Spleen (tissue), 7 donors: ENCODE measurements at regions not wholly inside any gene's neighbourhood (a gene's known extent, or its start where the extent isn't known, plus 50 kb on each side); places are given as distances from the start of the nearest gene placed in this dataset.

Source experiments
- POLR2A ChIP-seq, 3 donors: fragments of 450-650 bp; IDR thresholded peaks; one replicate each; pipeline ENCODE4 v1.5.1; 2017; ENCODE audit warnings: antibody characterized with exemption in 3 of 3, mild to moderate bottlenecking in 1 of 3
- TF ChIP-seq, protein P1 (sequence below), 11 experiments: fragments of 200-600 bp in 7 of 11; fragments of 450-650 bp in 4 of 11; sonication (generic) in 4 of 11; IDR thresholded peaks in 8 of 11; conservative IDR thresholded peaks in 3 of 11; 1 replicate in 7 of 11; 2 replicates in 4 of 11; pipeline versions ENCODE4 v1.4.0 to v1.8.0; 2016 to 2021; ENCODE audit warnings: antibody characterized with exemption in 11 of 11, inconsistent platforms in 4 of 11, mild to moderate bottlenecking in 1 of 11
- donor health status: DM: no; HTN: no; CAD: no; lungs with moderate emphysema.
- donor health status: DM: no; HTN: no; CAD: no.
- donor health status: DM: no; HTN: no; CAD: no.

DNA sequence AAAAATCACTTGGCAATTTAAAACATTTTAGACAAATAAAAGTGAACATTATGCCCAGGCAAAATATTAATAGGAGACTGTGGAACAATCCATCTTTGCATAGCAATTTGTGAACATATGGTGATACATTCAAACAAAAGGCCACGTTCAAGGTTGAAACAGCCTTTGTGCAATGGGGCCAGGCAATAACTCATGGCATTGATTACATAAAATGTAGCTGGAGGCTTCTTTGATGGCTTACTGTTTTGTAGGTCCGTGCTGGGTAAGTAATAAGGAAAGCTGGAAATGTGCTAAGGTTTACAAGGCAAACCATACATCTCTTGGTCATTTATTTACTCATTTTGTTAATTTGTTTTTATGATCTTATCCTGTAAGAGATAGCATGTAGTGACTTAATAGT is 651.8 kb downstream of the KCTD16 start:
- TF ChIP-seq POLR2A (IDR thresholded peaks at IDR 0.05), result no peak
- TF ChIP-seq, protein P1, sequence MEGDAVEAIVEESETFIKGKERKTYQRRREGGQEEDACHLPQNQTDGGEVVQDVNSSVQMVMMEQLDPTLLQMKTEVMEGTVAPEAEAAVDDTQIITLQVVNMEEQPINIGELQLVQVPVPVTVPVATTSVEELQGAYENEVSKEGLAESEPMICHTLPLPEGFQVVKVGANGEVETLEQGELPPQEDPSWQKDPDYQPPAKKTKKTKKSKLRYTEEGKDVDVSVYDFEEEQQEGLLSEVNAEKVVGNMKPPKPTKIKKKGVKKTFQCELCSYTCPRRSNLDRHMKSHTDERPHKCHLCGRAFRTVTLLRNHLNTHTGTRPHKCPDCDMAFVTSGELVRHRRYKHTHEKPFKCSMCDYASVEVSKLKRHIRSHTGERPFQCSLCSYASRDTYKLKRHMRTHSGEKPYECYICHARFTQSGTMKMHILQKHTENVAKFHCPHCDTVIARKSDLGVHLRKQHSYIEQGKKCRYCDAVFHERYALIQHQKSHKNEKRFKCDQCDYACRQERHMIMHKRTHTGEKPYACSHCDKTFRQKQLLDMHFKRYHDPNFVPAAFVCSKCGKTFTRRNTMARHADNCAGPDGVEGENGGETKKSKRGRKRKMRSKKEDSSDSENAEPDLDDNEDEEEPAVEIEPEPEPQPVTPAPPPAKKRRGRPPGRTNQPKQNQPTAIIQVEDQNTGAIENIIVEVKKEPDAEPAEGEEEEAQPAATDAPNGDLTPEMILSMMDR (IDR thresholded peaks at IDR 0.05 in 8 of 11, conservative IDR thresholded peaks at IDR 0.05 in 3 of 11), result no peak
